ENCODE measurements at regions not wholly inside any gene's neighbourhood (a gene's known extent, or its start where the extent isn't known, plus 50 kb on each side); places are given as distances from the start of the nearest gene placed in this dataset.

- TF ChIP-seq REST (IDR thresholded peaks at IDR 0.05; ENCODE audit: low read depth) (no peak), CEBPB (IDR thresholded peaks at IDR 0.05) (no peak), RAD21 (IDR thresholded peaks at IDR 0.05; ENCODE audit: low read depth) (no peak), EP300 (IDR thresholded peaks at IDR 0.05; ENCODE audit: borderline replicate concordance) (no peak), TAF1 (IDR thresholded peaks at IDR 0.05; ENCODE audit: low read depth) (no peak), EGR1 (IDR thresholded peaks at IDR 0.05) (no peak), FOXM1 (IDR thresholded peaks at IDR 0.05; ENCODE audit: borderline replicate concordance, low read depth) (no peak), YY1 (IDR thresholded peaks at IDR 0.05; ENCODE audit: low read depth) (no peak), ZBTB7A (IDR thresholded peaks at IDR 0.05; ENCODE audit: low read depth) (no peak)
These were observed 689.0 kb upstream of the COBL start for GRCh38 chr7:52005613-52006012.

Measured in Ishikawa (cell line).